ENCODE measurements at regions not wholly inside any gene's neighbourhood (a gene's known extent, or its start where the extent isn't known, plus 50 kb on each side); places are given as distances from the start of the nearest gene placed in this dataset.

- Histone ChIP-seq H3K27ac (no peak overlapping the region), H3K36me3 (ENCODE audit: insufficient read depth in 1 of 2, low read depth in 1 of 2) (no peaks in the 10 kb centered on the region), H3K4me1 (no peaks in the 10 kb centered on the region), H3K27me3 (ENCODE audit: insufficient read depth in 3 of 3, low read length in 2 of 3) (peaks cover 0 to 13% (median 0%) of the 10 kb centered on the region in 3 donors), H3K9me3 (peaks cover 12% of the 10 kb centered on the region), H3K4me3 (no peak overlapping the region)
- ATAC-seq (no peak), DNase-seq (no peak)
- WGBS, 3 donors, result 92 to 94% (median 93%) methylated on average over 2 of the region's 2 CpGs
- intact Hi-C loops (cut with DNase I), result no loop called here
- no peak for TF ChIP-seq CTCF (IDR thresholded peaks at IDR 0.05)
These were observed 172.7 kb downstream of the NSG2 start for GRCh38 chr5:174218162-174218561.

- Histone ChIP-seq H3K27ac (no peak overlapping the region), H3K9me3 (peaks cover 12% of the 10 kb centered on the region), H3K36me3 (ENCODE audit: insufficient read depth in 1 of 2, low read depth in 1 of 2) (no peaks in the 10 kb centered on the region), H3K4me3 (no peak overlapping the region), H3K27me3 (ENCODE audit: insufficient read depth in 3 of 3, low read length in 2 of 3) (no peaks in the 10 kb centered on the region), H3K4me1 (no peaks in the 10 kb centered on the region)
- WGBS, 3 donors, result 89 to 93% (median 89%) methylated on average over 5 of the region's 5 CpGs
- no peak for DNase-seq
- no peak for ATAC-seq
- intact Hi-C loops (cut with DNase I), result no loop called here
- TF ChIP-seq CTCF (IDR thresholded peaks at IDR 0.05), result no peak
These were observed 174.9 kb downstream of the NSG2 start for GRCh38 chr5:174220417-174220816.

GRCh38 chr5:174221436-174221835, 175.9 kb downstream of the NSG2 start:
- ATAC-seq (no peak), DNase-seq (no peak)
- Histone ChIP-seq H3K9me3 (peaks cover 12% of the 10 kb centered on the region), H3K27ac (no peak overlapping the region), H3K4me3 (no peak overlapping the region), H3K27me3 (ENCODE audit: insufficient read depth in 3 of 3, low read length in 2 of 3) (no peaks in the 10 kb centered on the region), H3K4me1 (no peaks in the 10 kb centered on the region), H3K36me3 (ENCODE audit: insufficient read depth in 1 of 2, low read depth in 1 of 2) (no peaks in the 10 kb centered on the region)
- WGBS, 3 donors, result 40 to 49% (median 44%) methylated on average over 2 of the region's 2 CpGs
- TF ChIP-seq CTCF (IDR thresholded peaks at IDR 0.05), result no peak
- intact Hi-C loops (cut with DNase I), result no loop called here

GRCh38 chr5:174221946-174222345, 176.4 kb downstream of the NSG2 start:
- Histone ChIP-seq H3K4me3 (no peak overlapping the region), H3K4me1 (no peaks in the 10 kb centered on the region), H3K9me3 (peaks cover 12% of the 10 kb centered on the region), H3K36me3 (ENCODE audit: insufficient read depth in 1 of 2, low read depth in 1 of 2) (no peaks in the 10 kb centered on the region), H3K27ac (no peak overlapping the region), H3K27me3 (ENCODE audit: insufficient read depth in 3 of 3, low read length in 2 of 3) (no peaks in the 10 kb centered on the region)
- 61 to 68% (median 64%) methylated on average over 4 of the region's 4 CpGs for WGBS, 3 donors
- TF ChIP-seq CTCF (IDR thresholded peaks at IDR 0.05), result no peak
- no peak for ATAC-seq
- no peak for DNase-seq
- intact Hi-C loops (cut with DNase I), result no loop called here

- no peaks in the 10 kb centered on the region for H3K36me3 ChIP-seq (ENCODE audit: insufficient read depth in 1 of 2, low read depth in 1 of 2)
- intact Hi-C loops (cut with DNase I), result no loop called here
- WGBS, 3 donors, result 87 to 91% (median 90%) methylated on average over 4 to 5 of the region's 5 CpGs
- H3K27ac ChIP-seq, result no peak overlapping the region
- no peak overlapping the region for H3K4me3 ChIP-seq
- no peak for DNase-seq
- H3K4me1 ChIP-seq, result no peaks in the 10 kb centered on the region
- no peak for ATAC-seq
- H3K27me3 ChIP-seq (ENCODE audit: insufficient read depth in 3 of 3, low read length in 2 of 3), result no peaks in the 10 kb centered on the region
- peaks cover 6% of the 10 kb centered on the region for H3K9me3 ChIP-seq
- no peak for TF ChIP-seq CTCF (IDR thresholded peaks at IDR 0.05)
These were observed 177.4 kb downstream of the NSG2 start for GRCh38 chr5:174222891-174223290.

Data from psoas muscle (tissue), 7 donors.